ENCODE measurements at regions not wholly inside any gene's neighbourhood (a gene's known extent, or its start where the extent isn't known, plus 50 kb on each side); places are given as distances from the start of the nearest gene placed in this dataset.

DNA sequence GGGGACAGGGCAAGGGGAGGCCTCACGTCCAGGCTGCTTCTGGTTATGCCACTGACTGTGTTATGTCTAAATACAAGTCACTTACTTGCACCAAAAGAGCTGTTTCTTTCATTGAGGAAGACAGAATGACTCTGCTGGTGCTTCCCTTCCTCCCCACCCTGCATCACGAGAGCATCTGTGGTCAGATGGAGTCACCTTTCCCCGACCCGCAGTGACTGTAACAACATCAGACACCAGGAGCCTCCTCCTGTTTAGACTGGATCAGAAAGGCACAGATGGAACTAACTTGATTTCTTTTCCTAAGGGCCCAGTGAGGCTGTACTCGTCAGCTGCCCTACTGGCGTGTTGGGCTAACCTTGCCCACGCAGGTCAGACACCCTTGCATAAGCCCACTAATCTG lies 90.3 kb upstream of the ZNF536 start:
- WGBS (ENCODE audit: insufficient coverage, low coverage, missing lambda C conversion rate), result 2% methylated on average over 7 of the region's 7 CpGs
- no peak overlapping the region for H3K9ac ChIP-seq (ENCODE audit: insufficient read depth in 1 of 2, low read depth in 2 of 2, low read length in 2 of 2)
- in situ Hi-C loops (cut with MboI) (no loop called here), intact Hi-C loops (cut with micrococcal nuclease) (no loop called here)
- H3K9me3 ChIP-seq (replicated peaks; ENCODE audit: control insufficient read depth, insufficient read depth, low read depth, low read length), result no peaks in the 10 kb centered on the region
- no peaks in the 10 kb centered on the region for H3K36me3 ChIP-seq (ENCODE audit: control insufficient read depth, insufficient read depth, low read length)
- H3K9me1 ChIP-seq (ENCODE audit: control insufficient read depth, insufficient read depth, low read length), result no peaks in the 10 kb centered on the region
- no peak for FAIRE-seq
- ChIA-PET POLR2A (interaction anchor here (0.6 kb wide), 1 partner anchor 121 kb away, joined by 3 read pairs; no protein-coding TSS in a partner anchor), CTCF (ENCODE audit: low intra/inter-chr PET ratio) (no interaction called here)
- BruUV-seq (replicated peaks), result no TSS peak
- H3K4me3 ChIP-seq, result no peak overlapping the region
- no peak overlapping the region for H3K27ac ChIP-seq (ENCODE audit: extremely low read depth, low read depth, low read length)
- no peak for DNase-seq (ENCODE audit: extremely low read depth in 1 of 4, low spot score in 3 of 4)
- no peaks in the 10 kb centered on the region for H4K20me1 ChIP-seq (replicated peaks; ENCODE audit: control insufficient read depth, insufficient read depth, low read length)
- peaks cover 0 to 36% of the 10 kb centered on the region in 2 experiments; a peak in 4 of 5 replicates for H3K27me3 ChIP-seq (ENCODE audit: control insufficient read depth in 2 of 2, insufficient read depth in 2 of 2, low read length in 2 of 2)
- H3K4me2 ChIP-seq (ENCODE audit: insufficient read depth, low read length), result no peak overlapping the region
- no peaks in the 10 kb centered on the region for H3K4me1 ChIP-seq (replicated peaks in 1 of 2; ENCODE audit: control insufficient read depth in 2 of 2, insufficient read depth in 2 of 2, low read length in 2 of 2)
- H2AFZ ChIP-seq (ENCODE audit: low read depth, low read length), result no peak overlapping the region
- no peaks in the 10 kb centered on the region for H3K79me2 ChIP-seq (ENCODE audit: control insufficient read depth, insufficient read depth, low read length)
- no peak for ATAC-seq
- TF ChIP-seq ARID1B (IDR thresholded peaks at IDR 0.05) (no peak), SPI1 (IDR thresholded peaks at IDR 0.05; ENCODE audit: borderline replicate concordance, low read depth, low read length) (no peak), ZNF143 (CRISPR knock-in tag; IDR thresholded peaks at IDR 0.05) (no peak), CREBBP (IDR thresholded peaks at IDR 0.05; ENCODE audit: low read depth, low read length) (no peak), NR4A1 (CRISPR knock-in tag; IDR thresholded peaks at IDR 0.05) (no peak), NR4A1 (tag; IDR thresholded peaks at IDR 0.05) (no peak), POLR3G (IDR thresholded peaks at IDR 0.05; ENCODE audit: extremely low read depth, insufficient read length, insufficient replicate concordance) (no peak), BRCA1 (IDR thresholded peaks at IDR 0.05) (no peak), BRCA1 (CRISPR knock-in tag; IDR thresholded peaks at IDR 0.05) (no peak), NR2F6 (CRISPR knock-in tag; IDR thresholded peaks at IDR 0.05) (no peak), HCFC1 (IDR thresholded peaks at IDR 0.05; ENCODE audit: low read depth, low read length) (no peak), ZNF133 (CRISPR knock-in tag; IDR thresholded peaks at IDR 0.05) (no peak), TFAM (CRISPR knock-in tag; conservative IDR thresholded peaks at IDR 0.05) (no peak), ZBED1 (IDR thresholded peaks at IDR 0.05) (no peak), MECOM (CRISPR knock-in tag; IDR thresholded peaks at IDR 0.05) (no peak)
- TF ChIP-seq, protein P1, sequence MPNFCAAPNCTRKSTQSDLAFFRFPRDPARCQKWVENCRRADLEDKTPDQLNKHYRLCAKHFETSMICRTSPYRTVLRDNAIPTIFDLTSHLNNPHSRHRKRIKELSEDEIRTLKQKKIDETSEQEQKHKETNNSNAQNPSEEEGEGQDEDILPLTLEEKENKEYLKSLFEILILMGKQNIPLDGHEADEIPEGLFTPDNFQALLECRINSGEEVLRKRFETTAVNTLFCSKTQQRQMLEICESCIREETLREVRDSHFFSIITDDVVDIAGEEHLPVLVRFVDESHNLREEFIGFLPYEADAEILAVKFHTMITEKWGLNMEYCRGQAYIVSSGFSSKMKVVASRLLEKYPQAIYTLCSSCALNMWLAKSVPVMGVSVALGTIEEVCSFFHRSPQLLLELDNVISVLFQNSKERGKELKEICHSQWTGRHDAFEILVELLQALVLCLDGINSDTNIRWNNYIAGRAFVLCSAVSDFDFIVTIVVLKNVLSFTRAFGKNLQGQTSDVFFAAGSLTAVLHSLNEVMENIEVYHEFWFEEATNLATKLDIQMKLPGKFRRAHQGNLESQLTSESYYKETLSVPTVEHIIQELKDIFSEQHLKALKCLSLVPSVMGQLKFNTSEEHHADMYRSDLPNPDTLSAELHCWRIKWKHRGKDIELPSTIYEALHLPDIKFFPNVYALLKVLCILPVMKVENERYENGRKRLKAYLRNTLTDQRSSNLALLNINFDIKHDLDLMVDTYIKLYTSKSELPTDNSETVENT (CRISPR knock-in tag; IDR thresholded peaks at IDR 0.05), result no peak
- TF ChIP-seq, protein P2, sequence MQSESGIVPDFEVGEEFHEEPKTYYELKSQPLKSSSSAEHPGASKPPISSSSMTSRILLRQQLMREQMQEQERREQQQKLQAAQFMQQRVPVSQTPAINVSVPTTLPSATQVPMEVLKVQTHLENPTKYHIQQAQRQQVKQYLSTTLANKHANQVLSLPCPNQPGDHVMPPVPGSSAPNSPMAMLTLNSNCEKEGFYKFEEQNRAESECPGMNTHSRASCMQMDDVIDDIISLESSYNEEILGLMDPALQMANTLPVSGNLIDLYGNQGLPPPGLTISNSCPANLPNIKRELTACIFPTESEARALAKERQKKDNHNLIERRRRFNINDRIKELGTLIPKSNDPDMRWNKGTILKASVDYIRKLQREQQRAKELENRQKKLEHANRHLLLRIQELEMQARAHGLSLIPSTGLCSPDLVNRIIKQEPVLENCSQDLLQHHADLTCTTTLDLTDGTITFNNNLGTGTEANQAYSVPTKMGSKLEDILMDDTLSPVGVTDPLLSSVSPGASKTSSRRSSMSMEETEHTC (IDR thresholded peaks at IDR 0.05), result no peak
- TF ChIP-seq, protein P3, sequence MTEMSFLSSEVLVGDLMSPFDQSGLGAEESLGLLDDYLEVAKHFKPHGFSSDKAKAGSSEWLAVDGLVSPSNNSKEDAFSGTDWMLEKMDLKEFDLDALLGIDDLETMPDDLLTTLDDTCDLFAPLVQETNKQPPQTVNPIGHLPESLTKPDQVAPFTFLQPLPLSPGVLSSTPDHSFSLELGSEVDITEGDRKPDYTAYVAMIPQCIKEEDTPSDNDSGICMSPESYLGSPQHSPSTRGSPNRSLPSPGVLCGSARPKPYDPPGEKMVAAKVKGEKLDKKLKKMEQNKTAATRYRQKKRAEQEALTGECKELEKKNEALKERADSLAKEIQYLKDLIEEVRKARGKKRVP (CRISPR knock-in tag; IDR thresholded peaks at IDR 0.05), result no peak
- TF ChIP-seq, protein P4, sequence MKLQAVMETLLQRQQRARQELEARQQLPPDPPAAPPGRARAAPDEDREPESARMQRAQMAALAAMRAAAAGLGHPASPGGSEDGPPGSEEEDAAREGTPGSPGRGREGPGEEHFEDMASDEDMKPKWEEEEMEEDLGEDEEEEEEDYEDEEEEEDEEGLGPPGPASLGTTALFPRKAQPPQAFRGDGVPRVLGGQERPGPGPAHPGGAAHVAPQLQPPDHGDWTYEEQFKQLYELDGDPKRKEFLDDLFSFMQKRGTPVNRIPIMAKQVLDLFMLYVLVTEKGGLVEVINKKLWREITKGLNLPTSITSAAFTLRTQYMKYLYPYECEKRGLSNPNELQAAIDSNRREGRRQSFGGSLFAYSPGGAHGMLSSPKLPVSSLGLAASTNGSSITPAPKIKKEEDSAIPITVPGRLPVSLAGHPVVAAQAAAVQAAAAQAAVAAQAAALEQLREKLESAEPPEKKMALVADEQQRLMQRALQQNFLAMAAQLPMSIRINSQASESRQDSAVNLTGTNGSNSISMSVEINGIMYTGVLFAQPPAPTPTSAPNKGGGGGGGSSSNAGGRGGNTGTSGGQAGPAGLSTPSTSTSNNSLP (IDR thresholded peaks at IDR 0.05; ENCODE audit: borderline replicate concordance, low read depth, low read length), result no peak

All from K562 (cell line).